Thoracic aorta (tissue), 2 donors: ENCODE measurements at regions not wholly inside any gene's neighbourhood (a gene's known extent, or its start where the extent isn't known, plus 50 kb on each side); places are given as distances from the start of the nearest gene placed in this dataset.

Experiments used
- ATAC-seq: fragments of 150-250 bp; one replicate; pipeline ENCODE4 v1.8.0; 2017; ENCODE audit warnings: low read depth; ENCODE audit not compliant: insufficient number of reproducible peaks, low FRiP score
- DNase-seq: peaks from one replicate; pipeline ENCODE4 v3.0.0-alpha.2; 2020; ENCODE audit warnings: low spot score
- H3K27ac ChIP-seq, 2 donors: fragments of 200-600 bp; sonication (generic); 1 replicate in 1 of 2; 2 replicates in 1 of 2; pipeline ENCODE4 v1.5.1; 2016; ENCODE audit warnings: mild to moderate bottlenecking in 2 of 2, moderate library complexity in 2 of 2
- H3K27me3 ChIP-seq: fragments of 200-600 bp; sonication (generic); replicated peaks from 2 replicates; pipeline ENCODE4 v1.6.0; 2016; ENCODE audit warnings: mild to moderate bottlenecking; ENCODE audit not compliant: insufficient read depth
- H3K36me3 ChIP-seq: fragments of 200-600 bp; sonication (generic); one replicate; pipeline ENCODE4 v1.5.1; 2016
- H3K4me1 ChIP-seq, 2 donors: fragments of 200-600 bp; sonication (generic); 1 replicate in 1 of 2; 2 replicates in 1 of 2; pipeline versions ENCODE4 v1.5.1 to v1.6.0; 2016; ENCODE audit warnings: low read depth in 2 of 2, mild to moderate bottlenecking in 1 of 2; ENCODE audit not compliant: control insufficient read depth in 1 of 2
- H3K4me3 ChIP-seq: fragments of 200-600 bp; sonication (generic); 2 replicates; pipeline ENCODE4 v1.5.1; 2016; ENCODE audit warnings: mild to moderate bottlenecking
- H3K9me3 ChIP-seq: fragments of 200-600 bp; sonication (generic); 2 replicates; pipeline ENCODE4 v1.5.1; 2016
- TF ChIP-seq, protein P1 (sequence below): fragments of 200-600 bp; sonication (generic); IDR thresholded peaks from one replicate; pipeline ENCODE4 v1.5.1; 2019; ENCODE audit warnings: antibody characterized with exemption

DNA sequence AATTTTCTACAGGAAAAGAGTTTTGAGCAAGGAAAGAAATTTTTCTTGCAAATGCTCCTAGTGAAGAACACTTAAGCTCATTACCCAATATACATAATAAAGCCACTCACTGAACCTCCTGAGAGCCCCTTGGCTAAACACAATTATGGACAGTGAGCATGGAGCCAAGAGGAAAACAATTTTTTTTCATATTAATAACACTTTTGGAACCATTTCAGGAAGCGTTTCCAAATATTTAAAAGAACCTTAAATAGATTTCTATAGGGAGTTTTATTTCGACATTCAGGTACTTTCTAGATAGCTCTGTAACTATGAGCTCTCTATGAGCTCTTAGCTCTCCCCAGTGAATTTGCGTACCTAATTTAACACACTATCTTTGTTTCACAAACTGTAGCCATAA, 581.1 kb downstream of the ZNF385D start:
- no peak overlapping the region for H3K27ac ChIP-seq
- no peaks in the 10 kb centered on the region for H3K36me3 ChIP-seq
- H3K9me3 ChIP-seq: no peaks in the 10 kb centered on the region
- no peak overlapping the region for H3K4me3 ChIP-seq
- DNase-seq (no peak), ATAC-seq (no peak)
- H3K27me3 ChIP-seq: no peaks in the 10 kb centered on the region
- TF ChIP-seq, protein P1, sequence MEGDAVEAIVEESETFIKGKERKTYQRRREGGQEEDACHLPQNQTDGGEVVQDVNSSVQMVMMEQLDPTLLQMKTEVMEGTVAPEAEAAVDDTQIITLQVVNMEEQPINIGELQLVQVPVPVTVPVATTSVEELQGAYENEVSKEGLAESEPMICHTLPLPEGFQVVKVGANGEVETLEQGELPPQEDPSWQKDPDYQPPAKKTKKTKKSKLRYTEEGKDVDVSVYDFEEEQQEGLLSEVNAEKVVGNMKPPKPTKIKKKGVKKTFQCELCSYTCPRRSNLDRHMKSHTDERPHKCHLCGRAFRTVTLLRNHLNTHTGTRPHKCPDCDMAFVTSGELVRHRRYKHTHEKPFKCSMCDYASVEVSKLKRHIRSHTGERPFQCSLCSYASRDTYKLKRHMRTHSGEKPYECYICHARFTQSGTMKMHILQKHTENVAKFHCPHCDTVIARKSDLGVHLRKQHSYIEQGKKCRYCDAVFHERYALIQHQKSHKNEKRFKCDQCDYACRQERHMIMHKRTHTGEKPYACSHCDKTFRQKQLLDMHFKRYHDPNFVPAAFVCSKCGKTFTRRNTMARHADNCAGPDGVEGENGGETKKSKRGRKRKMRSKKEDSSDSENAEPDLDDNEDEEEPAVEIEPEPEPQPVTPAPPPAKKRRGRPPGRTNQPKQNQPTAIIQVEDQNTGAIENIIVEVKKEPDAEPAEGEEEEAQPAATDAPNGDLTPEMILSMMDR: no peak
- peaks cover 0 to 4% of the 10 kb centered on the region in 2 donors for H3K4me1 ChIP-seq

DNA sequence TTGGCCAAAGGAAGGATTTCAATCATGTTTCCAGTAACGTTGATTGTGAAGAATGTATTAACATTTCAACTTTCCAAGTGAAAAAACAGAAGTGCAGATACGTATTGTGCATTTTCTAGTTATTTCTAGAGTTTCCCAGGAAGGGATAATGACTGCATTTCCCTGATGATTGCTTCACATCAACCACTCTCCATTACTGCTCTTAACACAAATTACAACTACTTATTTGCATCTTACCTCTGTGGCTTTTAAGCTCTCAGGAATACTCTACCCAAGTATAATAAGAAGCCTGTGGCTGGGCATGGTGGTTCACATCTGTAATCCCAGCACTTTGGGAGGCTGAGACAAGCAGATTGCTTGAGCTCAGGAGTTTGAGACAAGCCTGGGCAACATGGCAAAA, 582.5 kb downstream of the ZNF385D start:
- no peaks in the 10 kb centered on the region for H3K4me1 ChIP-seq
- H3K4me3 ChIP-seq: no peak overlapping the region
- TF ChIP-seq, protein P1: no peak
- ATAC-seq (no peak), DNase-seq (no peak)
- H3K9me3 ChIP-seq: no peaks in the 10 kb centered on the region
- no peak overlapping the region for H3K27ac ChIP-seq
- no peaks in the 10 kb centered on the region for H3K36me3 ChIP-seq
- H3K27me3 ChIP-seq: no peaks in the 10 kb centered on the region

DNA sequence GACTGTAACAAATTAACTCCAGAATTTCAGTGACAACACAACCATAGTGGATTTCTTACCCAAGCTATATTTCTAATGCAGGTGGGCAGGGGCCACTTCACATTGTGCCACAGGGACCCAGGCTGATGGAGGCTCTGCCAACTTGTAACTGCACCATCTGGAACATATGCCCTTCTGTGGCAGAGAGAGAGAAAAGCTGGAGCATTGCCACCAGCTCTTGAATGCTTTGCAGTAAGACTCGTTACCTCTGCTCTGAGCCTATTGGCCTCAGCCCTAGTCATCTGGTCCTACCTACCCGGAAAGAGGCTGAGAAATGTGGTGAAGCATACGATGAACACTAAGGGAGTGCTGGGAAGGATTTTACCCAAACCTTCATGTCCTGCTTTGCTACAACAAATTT, 587.1 kb downstream of the ZNF385D start:
- ATAC-seq (no peak), DNase-seq (no peak)
- H3K4me3 ChIP-seq: no peak overlapping the region
- no peaks in the 10 kb centered on the region for H3K36me3 ChIP-seq
- no peak overlapping the region for H3K27ac ChIP-seq
- H3K27me3 ChIP-seq: no peaks in the 10 kb centered on the region
- H3K9me3 ChIP-seq: no peaks in the 10 kb centered on the region
- TF ChIP-seq, protein P1: no peak
- peaks cover 0 to 1% of the 10 kb centered on the region in 2 donors for H3K4me1 ChIP-seq

DNA sequence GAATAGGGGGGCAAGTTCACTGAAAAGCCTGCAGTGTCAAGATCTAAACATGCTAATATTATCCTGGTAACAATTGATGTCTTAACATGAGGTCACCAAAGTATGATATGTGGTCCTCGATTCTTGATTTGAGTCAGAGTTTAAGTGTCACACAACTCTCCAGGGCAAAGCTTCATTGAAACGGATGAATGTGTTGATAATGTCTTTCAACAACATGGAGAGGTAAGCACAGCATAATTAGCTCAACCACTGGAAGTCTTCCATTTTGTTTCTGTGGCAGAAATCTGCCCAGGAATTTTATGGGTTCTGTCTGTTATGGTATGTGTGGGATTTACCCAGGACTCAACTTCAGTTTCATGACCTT, 591.5 kb downstream of the ZNF385D start:
- H3K27ac ChIP-seq: no peak overlapping the region
- DNase-seq: no peak
- no peaks in the 10 kb centered on the region for H3K9me3 ChIP-seq
- TF ChIP-seq, protein P1: no peak
- no peaks in the 10 kb centered on the region for H3K27me3 ChIP-seq
- H3K36me3 ChIP-seq: no peaks in the 10 kb centered on the region
- peaks cover 0 to 7% of the 10 kb centered on the region in 2 donors for H3K4me1 ChIP-seq
- H3K4me3 ChIP-seq: no peak overlapping the region
- no peak for ATAC-seq

DNA sequence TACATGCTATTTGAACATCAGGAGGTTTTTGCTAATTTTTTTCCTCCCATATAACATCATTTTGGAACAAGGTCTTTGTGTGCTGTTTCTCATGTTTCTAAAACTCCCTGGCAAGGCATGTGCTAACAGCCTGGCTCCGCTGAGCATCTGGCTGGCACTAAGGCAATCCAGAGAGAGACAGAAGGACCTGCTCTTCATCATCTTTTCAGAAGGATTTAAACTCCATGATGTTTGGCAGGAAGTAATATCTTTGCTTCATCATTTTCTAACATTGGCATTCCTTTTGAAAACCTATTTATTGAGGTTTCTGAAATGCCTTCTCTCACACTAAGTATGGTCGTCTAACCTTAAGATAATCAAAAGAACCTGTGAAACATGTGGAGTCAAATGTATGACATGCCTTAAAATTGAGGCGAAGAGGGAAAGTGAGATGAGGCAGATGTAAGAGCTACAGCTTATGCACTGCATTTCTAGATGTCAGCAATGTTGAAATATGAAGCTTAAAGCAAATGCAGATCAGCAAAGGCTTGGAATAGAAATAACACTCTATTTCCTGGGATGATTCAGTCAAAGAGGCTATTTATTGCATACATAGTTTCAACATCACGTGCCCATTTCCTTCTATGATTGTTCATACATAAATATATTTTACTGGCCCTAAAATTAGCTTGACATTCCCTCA, 592.0 kb downstream of the ZNF385D start:
- Histone ChIP-seq H3K27me3 (no peaks in the 10 kb centered on the region), H3K4me3 (no peak overlapping the region), H3K27ac (no peak overlapping the region), H3K9me3 (no peaks in the 10 kb centered on the region), H3K4me1 (peaks cover 0 to 7% of the 10 kb centered on the region in 2 donors), H3K36me3 (no peaks in the 10 kb centered on the region)
- no peak for DNase-seq
- no peak for ATAC-seq
- TF ChIP-seq, protein P1: no peak
